Smooth muscle cell (in vitro differentiated cells): ENCODE measurements at regions not wholly inside any gene's neighbourhood (a gene's known extent, or its start where the extent isn't known, plus 50 kb on each side); places are given as distances from the start of the nearest gene placed in this dataset.

Source experiments
- DNase-seq: peaks from one replicate; lab custom pipeline; 2025; ENCODE audit not compliant: unreplicated experiment; lab: John Stamatoyannopoulos, UW
- H2AFZ ChIP-seq: fragments of 200-600 bp; sonication (generic); 2 replicates; pipeline ENCODE4 v1.6.0; 2016; ENCODE audit warnings: antibody characterized with exemption, low read depth, mild to moderate bottlenecking
- H3F3A ChIP-seq: fragments of 200-600 bp; sonication (generic); 2 replicates; pipeline ENCODE4 v1.6.0; 2017; ENCODE audit warnings: antibody characterized with exemption, low read depth
- H3K27ac ChIP-seq: fragments of 200-600 bp; sonication (generic); 2 replicates; pipeline ENCODE4 v1.5.1; 2016; ENCODE audit warnings: low read depth, mild to moderate bottlenecking
- H3K27me3 ChIP-seq: fragments of 200-600 bp; sonication (generic); 2 replicates; pipeline ENCODE4 v1.6.1; 2016; ENCODE audit warnings: low read depth, mild to moderate bottlenecking
- H3K36me3 ChIP-seq: fragments of 200-600 bp; sonication (generic); 2 replicates; pipeline ENCODE4 v1.5.1; 2016; ENCODE audit warnings: low read depth
- H3K4me1 ChIP-seq: fragments of 200-600 bp; sonication (generic); 2 replicates; pipeline ENCODE4 v1.5.1; 2016; ENCODE audit warnings: low read depth
- H3K4me2 ChIP-seq: fragments of 200-600 bp; sonication (generic); 2 replicates; pipeline ENCODE4 v1.6.0; 2016; ENCODE audit warnings: mild to moderate bottlenecking
- H3K4me3 ChIP-seq: fragments of 200-600 bp; sonication (generic); 2 replicates; pipeline ENCODE4 v1.5.1; 2016; ENCODE audit warnings: mild to moderate bottlenecking
- H3K79me2 ChIP-seq: fragments of 200-600 bp; sonication (generic); 2 replicates; pipeline ENCODE4 v1.6.0; 2016; ENCODE audit warnings: low read depth, mild to moderate bottlenecking
- H3K9ac ChIP-seq: fragments of 200-600 bp; sonication (generic); 2 replicates; pipeline ENCODE4 v1.6.0; 2016; ENCODE audit warnings: low read depth
- H3K9me3 ChIP-seq: fragments of 200-600 bp; sonication (generic); replicated peaks from 2 replicates; pipeline ENCODE4 v1.5.1; 2016; ENCODE audit warnings: low read depth
- H4K20me1 ChIP-seq: fragments of 200-600 bp; sonication (generic); 2 replicates; pipeline ENCODE4 v1.6.0; 2016; ENCODE audit warnings: low read depth
- CTCF ChIP-seq: fragments of 200-600 bp; sonication (generic); IDR thresholded peaks from 2 replicates; pipeline ENCODE4 v1.5.1; 2017; ENCODE audit warnings: borderline replicate concordance, mild to moderate bottlenecking, antibody characterized with exemption; ENCODE audit not compliant: insufficient read depth, poor library complexity, severe bottlenecking
- WGBS: methylation state at CpG from one replicate; pipeline ENCODE4 v1.1.7; 2016; ENCODE audit warnings: low lambda C conversion rate; 5-methylcytosine and 5-hydroxymethylcytosine counted together

- Histone ChIP-seq H4K20me1 (no peaks in the 10 kb centered on the region), H3K9ac (no peak overlapping the region), H3K79me2 (no peaks in the 10 kb centered on the region), H3K4me2 (no peak overlapping the region), H3K27ac (no peak overlapping the region), H3K9me3 (no peaks in the 10 kb centered on the region), H3K27me3 (no peaks in the 10 kb centered on the region), H3F3A (no peaks in the 10 kb centered on the region), H3K4me1 (no peaks in the 10 kb centered on the region), H2AFZ (no peak overlapping the region), H3K4me3 (no peak overlapping the region), H3K36me3 (no peaks in the 10 kb centered on the region)
- DNase-seq, result no peak
- WGBS, result 94% methylated on average over 1 of the region's 1 CpG
- TF ChIP-seq CTCF, result no peak
Observed at GRCh38 chr3:177758126-177758525, 560.8 kb upstream of the TBL1XR1 start.

- WGBS, result 80% methylated on average over 2 of the region's 2 CpGs
- no peak for DNase-seq
- Histone ChIP-seq H3K4me2 (no peak overlapping the region), H3F3A (no peaks in the 10 kb centered on the region), H2AFZ (no peak overlapping the region), H3K9ac (no peak overlapping the region), H3K4me1 (no peaks in the 10 kb centered on the region), H3K9me3 (no peaks in the 10 kb centered on the region), H3K27me3 (no peaks in the 10 kb centered on the region), H3K4me3 (no peak overlapping the region), H3K36me3 (no peaks in the 10 kb centered on the region), H4K20me1 (no peaks in the 10 kb centered on the region), H3K27ac (no peak overlapping the region), H3K79me2 (no peaks in the 10 kb centered on the region)
- TF ChIP-seq CTCF, result no peak
Observed at GRCh38 chr3:177760803-177761202, 563.5 kb upstream of the TBL1XR1 start.

- H3K4me3 ChIP-seq, result no peak overlapping the region
- H3K27ac ChIP-seq, result no peak overlapping the region
- no peaks in the 10 kb centered on the region for H3K9me3 ChIP-seq
- no peak overlapping the region for H3K4me2 ChIP-seq
- no peak for DNase-seq
- H3K27me3 ChIP-seq, result no peaks in the 10 kb centered on the region
- H2AFZ ChIP-seq, result no peak overlapping the region
- H3K4me1 ChIP-seq, result no peaks in the 10 kb centered on the region
- 43% methylated on average over 1 of the region's 1 CpG for whole genome bisulfite sequencing
- H3K9ac ChIP-seq, result no peak overlapping the region
- no peaks in the 10 kb centered on the region for H3K36me3 ChIP-seq
- H3K79me2 ChIP-seq, result no peaks in the 10 kb centered on the region
- H4K20me1 ChIP-seq, result no peaks in the 10 kb centered on the region
- no peak for TF ChIP-seq CTCF
- H3F3A ChIP-seq, result no peaks in the 10 kb centered on the region
Observed at GRCh38 chr3:177764377-177764912, 567.2 kb upstream of the TBL1XR1 start.

- Histone ChIP-seq H3K36me3 (no peaks in the 10 kb centered on the region), H3K4me2 (no peak overlapping the region), H3F3A (no peaks in the 10 kb centered on the region), H3K79me2 (no peaks in the 10 kb centered on the region), H3K27ac (no peak overlapping the region), H3K9me3 (no peaks in the 10 kb centered on the region), H3K4me1 (peaks cover 1% of the 10 kb centered on the region), H3K27me3 (no peaks in the 10 kb centered on the region), H2AFZ (no peak overlapping the region), H4K20me1 (no peaks in the 10 kb centered on the region), H3K4me3 (no peak overlapping the region), H3K9ac (no peak overlapping the region)
- no peak for DNase-seq
- WGBS, result 54% methylated on average over 3 of the region's 3 CpGs
- no peak for TF ChIP-seq CTCF
Observed at GRCh38 chr3:177764933-177765332, 567.7 kb upstream of the TBL1XR1 start.
